ENCODE measurements at regions not wholly inside any gene's neighbourhood (a gene's known extent, or its start where the extent isn't known, plus 50 kb on each side); places are given as distances from the start of the nearest gene placed in this dataset.
"Not testable (repeated sequence)": the region's sequence is repeated elsewhere in the genome, so short reads cannot be mapped to it uniquely, and the experiment has no call there.

DNA sequence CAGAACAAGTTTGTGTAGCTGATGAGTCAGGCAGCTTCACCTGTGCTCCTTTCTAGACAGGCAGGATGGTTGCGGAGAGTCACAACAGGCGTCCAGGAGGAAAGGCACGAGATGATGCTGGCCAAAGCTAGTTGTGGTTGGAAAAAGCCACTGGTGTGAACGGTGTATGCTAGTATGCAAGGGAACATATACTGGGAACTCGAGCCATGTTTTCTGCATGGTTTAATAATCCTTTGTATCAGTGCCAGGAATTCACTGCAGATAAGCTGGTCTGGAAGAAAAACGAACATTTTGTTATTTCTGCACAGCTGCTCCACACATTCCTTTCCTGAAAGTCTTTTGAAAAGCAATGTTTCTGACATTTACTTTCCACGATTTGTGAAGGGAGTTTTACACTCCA lies 3999.6 kb upstream of the TPTE start:
- not testable (repeated sequence) for TF ChIP-seq CTCF, EP300 (IDR thresholded peaks at IDR 0.05)
